B cell (primary cell): ENCODE measurements at regions not wholly inside any gene's neighbourhood (a gene's known extent, or its start where the extent isn't known, plus 50 kb on each side); places are given as distances from the start of the nearest gene placed in this dataset.

Experiments
- ATAC-seq: fragments of 200-7000 bp; cut with Tn5 transposase; one replicate; pipeline ENCODE4 v1.10.0; 2021; ENCODE audit warnings: low read depth, mild to moderate bottlenecking, moderate number of reproducible peaks, moderate library complexity
- CTCF ChIA-PET: fragments of 350-600 bp; sonication (Branson Sonifier 250); formaldehyde crosslinking; loops from one replicate; lab custom pipeline; 2021; ENCODE audit warnings: antibody characterized with exemption, inconsistent platforms; lab: Charles Lee
- POLR2A ChIA-PET: fragments of 350-600 bp; sonication (Branson Sonifier 250); formaldehyde crosslinking; loops from one replicate; lab custom pipeline; 2021; ENCODE audit warnings: antibody characterized with exemption; lab: Charles Lee
- DNase-seq: peaks from one replicate; pipeline ENCODE4 v3.0.0; 2013
- H2AFZ ChIP-seq: 2 replicates; pipeline ENCODE4 v1.6.1; 2012; ENCODE audit warnings: mild to moderate bottlenecking, low read depth, low read length; ENCODE audit not compliant: insufficient read depth, poor library complexity, severe bottlenecking
- H3K27ac ChIP-seq, 2 donors: 1 replicate in 1 of 2; 2 replicates in 1 of 2; pipeline ENCODE4 v1.5.1; 2012 to 2013; ENCODE audit warnings: low read length in 2 of 2, mild to moderate bottlenecking in 2 of 2, moderate library complexity in 1 of 2
- H3K27me3 ChIP-seq, 4 experiments: fragments of 200-600 bp in 1 of 4; sonication (generic) in 1 of 4; replicated peaks in 1 of 4; 1 replicate in 2 of 4; 2 replicates in 2 of 4; pipeline versions ENCODE4 v1.6.1 to v1.7.0; 2013 to 2016; ENCODE audit warnings: low read length in 3 of 4, mild to moderate bottlenecking in 2 of 4, mixed read lengths in 1 of 4, moderate library complexity in 1 of 4; ENCODE audit not compliant: insufficient read depth in 4 of 4, control insufficient read depth in 3 of 4; ENCODE audit errors: control extremely low read depth in 1 of 4
- H3K36me3 ChIP-seq, 2 experiments: replicated peaks in 1 of 2; 1 replicate in 1 of 2; 2 replicates in 1 of 2; pipeline versions ENCODE4 v1.6.1 to v1.7.1; 2013; ENCODE audit warnings: low read length in 1 of 2; ENCODE audit not compliant: insufficient read depth in 2 of 2, control insufficient read depth in 1 of 2; ENCODE audit errors: control extremely low read depth in 1 of 2, extremely low read depth in 1 of 2
- H3K4me1 ChIP-seq, 2 donors: fragments of 200-600 bp in 1 of 2; sonication (generic) in 1 of 2; 1 replicate in 1 of 2; 2 replicates in 1 of 2; pipeline versions ENCODE4 v1.5.1 to v1.6.1; 2013 to 2017; ENCODE audit warnings: low read length in 2 of 2; ENCODE audit not compliant: control insufficient read depth in 2 of 2, insufficient read depth in 2 of 2
- H3K4me2 ChIP-seq: replicated peaks from 2 replicates; pipeline ENCODE3; 2012; ENCODE audit warnings: mild to moderate bottlenecking, low read depth, low read length; ENCODE audit not compliant: poor library complexity, severe bottlenecking
- H3K4me3 ChIP-seq, 5 experiments: fragments of 200-600 bp in 1 of 5; sonication (generic) in 1 of 5; 1 replicate in 3 of 5; 2 replicates in 2 of 5; pipeline versions ENCODE4 v1.5.1 to v1.7.0; 2011 to 2016; ENCODE audit warnings: low read length in 4 of 5, mild to moderate bottlenecking in 4 of 5, low read depth in 2 of 5, control low read depth in 1 of 5, moderate library complexity in 1 of 5; ENCODE audit not compliant: insufficient read depth in 1 of 5; ENCODE audit errors: control extremely low read depth in 1 of 5, extremely low read depth in 1 of 5
- H3K79me2 ChIP-seq: fragments of 200-600 bp; sonication (generic); one replicate; pipeline ENCODE4 v1.6.0; 2016; ENCODE audit warnings: low read length; ENCODE audit not compliant: control insufficient read depth, insufficient read depth
- H3K9ac ChIP-seq: fragments of 200-600 bp; sonication (generic); 2 replicates; pipeline ENCODE4 v1.6.1; 2017; ENCODE audit warnings: mild to moderate bottlenecking, low read length, moderate library complexity
- H3K9me3 ChIP-seq, 3 donors: one replicate each; pipeline versions ENCODE4 v1.6.1 to v1.7.1; 2013; ENCODE audit warnings: low read length in 2 of 3; ENCODE audit not compliant: control insufficient read depth in 2 of 3, insufficient read depth in 1 of 3; ENCODE audit errors: control extremely low read depth in 1 of 3
- H4K20me1 ChIP-seq: 2 replicates; pipeline ENCODE4 v1.6.0; 2012; ENCODE audit warnings: mild to moderate bottlenecking, low read length; ENCODE audit not compliant: insufficient read depth, control insufficient read depth, poor library complexity, severe bottlenecking
- H3K27ac Mint-ChIP-seq: one replicate; pipeline ENCODE4 v1.8.0; 2021; ENCODE audit warnings: mixed read lengths
- H3K27me3 Mint-ChIP-seq: one replicate; pipeline ENCODE4 v1.8.0; 2021; ENCODE audit warnings: mixed read lengths
- H3K4me1 Mint-ChIP-seq: one replicate; pipeline ENCODE4 v1.8.0; 2021; ENCODE audit warnings: mixed read lengths
- H3K4me3 Mint-ChIP-seq: one replicate; pipeline ENCODE4 v1.8.0; 2021; ENCODE audit warnings: mixed read lengths
- H3K9me3 Mint-ChIP-seq: one replicate; pipeline ENCODE4 v1.8.0; 2022; ENCODE audit warnings: mixed read lengths; ENCODE audit not compliant: insufficient read depth
- EZH2 ChIP-seq: IDR thresholded peaks from 2 replicates; pipeline ENCODE4 v1.6.1; 2012; ENCODE audit warnings: borderline replicate concordance, low read depth, mild to moderate bottlenecking, moderate library complexity, low read length; ENCODE audit not compliant: insufficient read depth, poor library complexity, severe bottlenecking
- WGBS: methylation state at CpG from one replicate; pipeline ENCODE4 v1.1.5; 2013; ENCODE audit warnings: missing lambda C conversion rate; ENCODE audit not compliant: insufficient coverage; 5-methylcytosine and 5-hydroxymethylcytosine counted together
- intact Hi-C: fragments of 100-400 bp; cut with micrococcal nuclease; formaldehyde crosslinking; loops from one replicate; pipeline ENCODE4 v1.10.0; 2022
- TF ChIP-seq, protein P1 (sequence below): fragments of 200-600 bp; IDR thresholded peaks from one replicate; pipeline ENCODE4 v1.8.0; 2022; ENCODE audit warnings: antibody characterized with exemption, mild to moderate bottlenecking

- H3K9me3 Mint-ChIP-seq, result no peaks in the 10 kb centered on the region
- H3K4me3 Mint-ChIP-seq, result no peak overlapping the region
- Histone ChIP-seq H4K20me1 (no peaks in the 10 kb centered on the region), H3K9ac (no peak overlapping the region), H3K36me3 (no peaks in the 10 kb centered on the region), H3K4me2 (no peak overlapping the region), H2AFZ (no peak overlapping the region), H3K27me3 (no peaks in the 10 kb centered on the region), H3K4me1 (no peaks in the 10 kb centered on the region), H3K27ac (no peak overlapping the region), H3K9me3 (no peaks in the 10 kb centered on the region), H3K79me2 (no peaks in the 10 kb centered on the region), H3K4me3 (no peak overlapping the region)
- CTCF ChIA-PET, result no interaction called here
- WGBS, result no CpG with 5 or more reads among the region's 3 CpGs
- DNase-seq (no peak), ATAC-seq (no peak)
- intact Hi-C loops, result no loop called here
- POLR2A ChIA-PET, result no interaction called here
- H3K4me1 Mint-ChIP-seq, result no peaks in the 10 kb centered on the region
- H3K27me3 Mint-ChIP-seq, result no peaks in the 10 kb centered on the region
- no peak overlapping the region for H3K27ac Mint-ChIP-seq
- TF ChIP-seq, protein P1, sequence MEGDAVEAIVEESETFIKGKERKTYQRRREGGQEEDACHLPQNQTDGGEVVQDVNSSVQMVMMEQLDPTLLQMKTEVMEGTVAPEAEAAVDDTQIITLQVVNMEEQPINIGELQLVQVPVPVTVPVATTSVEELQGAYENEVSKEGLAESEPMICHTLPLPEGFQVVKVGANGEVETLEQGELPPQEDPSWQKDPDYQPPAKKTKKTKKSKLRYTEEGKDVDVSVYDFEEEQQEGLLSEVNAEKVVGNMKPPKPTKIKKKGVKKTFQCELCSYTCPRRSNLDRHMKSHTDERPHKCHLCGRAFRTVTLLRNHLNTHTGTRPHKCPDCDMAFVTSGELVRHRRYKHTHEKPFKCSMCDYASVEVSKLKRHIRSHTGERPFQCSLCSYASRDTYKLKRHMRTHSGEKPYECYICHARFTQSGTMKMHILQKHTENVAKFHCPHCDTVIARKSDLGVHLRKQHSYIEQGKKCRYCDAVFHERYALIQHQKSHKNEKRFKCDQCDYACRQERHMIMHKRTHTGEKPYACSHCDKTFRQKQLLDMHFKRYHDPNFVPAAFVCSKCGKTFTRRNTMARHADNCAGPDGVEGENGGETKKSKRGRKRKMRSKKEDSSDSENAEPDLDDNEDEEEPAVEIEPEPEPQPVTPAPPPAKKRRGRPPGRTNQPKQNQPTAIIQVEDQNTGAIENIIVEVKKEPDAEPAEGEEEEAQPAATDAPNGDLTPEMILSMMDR, result no peak
- TF ChIP-seq EZH2, result no peak
Observed at GRCh38 chrX:98523026-98523425, 1639.3 kb downstream of the RPA4 start.

- Histone ChIP-seq H3K27me3 (no peaks in the 10 kb centered on the region), H2AFZ (no peak overlapping the region), H3K36me3 (no peaks in the 10 kb centered on the region), H4K20me1 (no peaks in the 10 kb centered on the region), H3K4me2 (no peak overlapping the region), H3K4me1 (no peaks in the 10 kb centered on the region), H3K9me3 (no peaks in the 10 kb centered on the region), H3K79me2 (no peaks in the 10 kb centered on the region), H3K9ac (no peak overlapping the region), H3K4me3 (no peak overlapping the region), H3K27ac (no peak overlapping the region)
- CTCF ChIA-PET, result no interaction called here
- TF ChIP-seq, protein P1, result no peak
- TF ChIP-seq EZH2, result no peak
- intact Hi-C loops, result no loop called here
- ATAC-seq (no peak), DNase-seq (no peak)
- POLR2A ChIA-PET, result no interaction called here
- Mint-ChIP-seq H3K27ac (no peak overlapping the region), H3K9me3 (no peaks in the 10 kb centered on the region), H3K4me1 (no peaks in the 10 kb centered on the region), H3K4me3 (no peak overlapping the region), H3K27me3 (no peaks in the 10 kb centered on the region)
- 83% methylated on average over 1 of the region's 3 CpGs for WGBS
Observed at GRCh38 chrX:98523521-98523920, 1639.8 kb downstream of the RPA4 start.
